NCI-H526 (cell line): ENCODE measurements at regions not wholly inside any gene's neighbourhood (a gene's known extent, or its start where the extent isn't known, plus 50 kb on each side); places are given as distances from the start of the nearest gene placed in this dataset.

Experiments used
- DNase-seq, 2 experiments: peaks; one replicate each; lab custom pipeline; 2025; lab: John Stamatoyannopoulos, UW

- no peak for DNase-seq
Observed at GRCh38 chr9:108103046-108103693, 613.6 kb upstream of the KLF4 start.

- no peak for DNase-seq
Observed at GRCh38 chr9:108101410-108101809, 611.8 kb upstream of the KLF4 start.

GRCh38 chr9:108100571-108100970 is 611.0 kb upstream of the KLF4 start:
- DNase-seq: no peak

- no peak for DNase-seq
Observed at GRCh38 chr9:108099854-108100253, 610.3 kb upstream of the KLF4 start.

- no peak for DNase-seq
Observed at GRCh38 chr9:108095496-108095895, 605.9 kb upstream of the KLF4 start.

- DNase-seq: no peak
Observed at GRCh38 chr9:108094676-108094993, 605.1 kb upstream of the KLF4 start.

GRCh38 chr9:108093773-108094675 is 604.5 kb upstream of the KLF4 start:
- DNase-seq: peak; percentile 73 to 87

- no peak for DNase-seq
Observed at GRCh38 chr9:108088916-108089315, 599.3 kb upstream of the KLF4 start.

GRCh38 chr9:108087781-108088180 is 598.2 kb upstream of the KLF4 start:
- peak in 1 of 2 experiments; percentile 13 for DNase-seq

- DNase-seq: no peak
Observed at GRCh38 chr9:108086624-108087023, 597.1 kb upstream of the KLF4 start.

GRCh38 chr9:108085294-108085693 is 595.7 kb upstream of the KLF4 start:
- no peak for DNase-seq

GRCh38 chr9:108083796-108084352 is 594.3 kb upstream of the KLF4 start:
- no peak for DNase-seq

- DNase-seq: peak in 1 of 2 experiments; percentile 35
Observed at GRCh38 chr9:108083160-108083750, 593.7 kb upstream of the KLF4 start.

- no peak for DNase-seq
Observed at GRCh38 chr9:108081112-108081511, 591.5 kb upstream of the KLF4 start.

- DNase-seq: no peak
Observed at GRCh38 chr9:108080285-108080684, 590.7 kb upstream of the KLF4 start.

GRCh38 chr9:108078811-108079210 is 589.2 kb upstream of the KLF4 start:
- peak; percentile 23 to 43 for DNase-seq

GRCh38 chr9:108078375-108078774 is 588.8 kb upstream of the KLF4 start:
- DNase-seq: no peak

- DNase-seq: no peak
Observed at GRCh38 chr9:108077556-108077955, 588.0 kb upstream of the KLF4 start.

- no peak for DNase-seq
Observed at GRCh38 chr9:108074900-108075299, 585.3 kb upstream of the KLF4 start.

- DNase-seq: no peak
Observed at GRCh38 chr9:108073823-108074222, 584.3 kb upstream of the KLF4 start.

GRCh38 chr9:108072740-108073139 is 583.2 kb upstream of the KLF4 start:
- DNase-seq: no peak

- no peak for DNase-seq
Observed at GRCh38 chr9:108070861-108071260, 581.3 kb upstream of the KLF4 start.

GRCh38 chr9:108069991-108070390 is 580.4 kb upstream of the KLF4 start:
- no peak for DNase-seq
